HCT116 (cell line): ENCODE measurements at regions not wholly inside any gene's neighbourhood (a gene's known extent, or its start where the extent isn't known, plus 50 kb on each side); places are given as distances from the start of the nearest gene placed in this dataset.
"Not testable (repeated sequence)": the region's sequence is repeated elsewhere in the genome, so short reads cannot be mapped to it uniquely, and the experiment has no call there.

ENCODE experiments used
- ATAC-seq: fragments of 200-7000 bp; cut with Tn5 transposase; 2 replicates; pipeline ENCODE4 v1.9.1; 2020; ENCODE audit warnings: mild to moderate bottlenecking, moderate library complexity
- BruUV-seq: library from RNA; stranded (reverse); fragments of 400-500 nt; replicated peaks from 2 replicates; lab custom pipeline; 2021; lab: Mats Ljungman, UMichigan
- CTCF ChIA-PET: fragments of 300-600 bp; sonication (Branson Sonifier 250); formaldehyde crosslinking; loops from one replicate; lab custom pipeline; 2021; ENCODE audit warnings: antibody characterized with exemption; lab: Charles Lee
- POLR2A ChIA-PET: fragments of 300-600, 350-600 bp; sonication (Branson Sonifier 250); formaldehyde crosslinking; loops from one replicate; lab custom pipeline; 2021; ENCODE audit warnings: antibody characterized with exemption; lab: Charles Lee
- RAD21 ChIA-PET, 2 experiments: fragments of 300-600 bp; sonication (Branson Sonifier 250); formaldehyde crosslinking; loops; one replicate each; lab custom pipeline; 2023; ENCODE audit warnings: low total read pairs in 2 of 2; ENCODE audit not compliant: uncharacterized antibody in 2 of 2, unreplicated experiment in 2 of 2, low non-redundant PET in 1 of 2; lab: Charles Lee
- DNase-seq: peaks from one replicate; pipeline ENCODE4 v3.0.0-alpha.2; 2010; ENCODE audit warnings: low read depth, low spot score
- H2AFZ ChIP-seq: fragments of 200-600 bp; shearing (Covaris generic), sonication (generic); 2 replicates; pipeline ENCODE4 v1.6.1; 2017; ENCODE audit warnings: low read depth, mixed run types, mixed read lengths, antibody characterized with exemption, low read length; ENCODE audit not compliant: poor library complexity, severe bottlenecking
- H3K27ac ChIP-seq: 2 replicates; pipeline ENCODE4 v1.5.1; 2012; ENCODE audit warnings: low read depth, low read length
- H3K27me3 ChIP-seq: fragments of 200-600 bp; sonication (generic); 2 replicates; pipeline ENCODE4 v1.6.1; 2016; ENCODE audit warnings: mixed run types, low read length, mixed read lengths; ENCODE audit not compliant: insufficient read depth
- H3K36me3 ChIP-seq, 2 experiments: fragments of 200-500 bp in 1 of 2; fragments of 200-600 bp in 1 of 2; sonication (Bioruptor generic) in 1 of 2; sonication (generic) in 1 of 2; 2 replicates each; pipeline versions ENCODE4 v1.5.1 to v1.6.1; 2014 to 2016; ENCODE audit warnings: low read length in 2 of 2, inconsistent platforms in 1 of 2, mixed read lengths in 1 of 2, mixed run types in 1 of 2; ENCODE audit not compliant: insufficient read depth in 2 of 2, control insufficient read depth in 1 of 2
- H3K4me1 ChIP-seq, 2 experiments: fragments of 200-600 bp in 1 of 2; sonication (generic) in 1 of 2; 2 replicates each; pipeline versions ENCODE4 v1.5.1 to v1.6.1; 2012 to 2017; ENCODE audit warnings: low read length in 2 of 2, inconsistent platforms in 1 of 2, mild to moderate bottlenecking in 1 of 2, mixed read lengths in 1 of 2, mixed run types in 1 of 2, moderate library complexity in 1 of 2; ENCODE audit not compliant: insufficient read depth in 2 of 2, control insufficient read depth in 1 of 2
- H3K4me2 ChIP-seq: fragments of 200-600 bp; sonication (generic); 2 replicates; pipeline ENCODE4 v1.6.1; 2017; ENCODE audit warnings: mixed run types, low read length, mixed read lengths
- H3K4me3 ChIP-seq, 2 experiments: fragments of 200-600 bp in 1 of 2; sonication (generic) in 1 of 2; replicated peaks in 1 of 2; 2 replicates each; pipeline ENCODE4 v1.5.1; 2011 to 2016; ENCODE audit warnings: low read length in 2 of 2, control low read depth in 1 of 2, low read depth in 1 of 2, mild to moderate bottlenecking in 1 of 2, mixed read lengths in 1 of 2, mixed run types in 1 of 2
- H3K79me2 ChIP-seq: fragments of 200-600 bp; sonication (generic); 2 replicates; pipeline ENCODE4 v1.6.1; 2017; ENCODE audit warnings: mild to moderate bottlenecking, mixed run types, low read length, moderate library complexity, mixed read lengths; ENCODE audit not compliant: insufficient read depth
- H3K9ac ChIP-seq: fragments of 200-600 bp; sonication (generic); 2 replicates; pipeline ENCODE4 v1.6.1; 2016; ENCODE audit warnings: low read length, mixed read lengths
- H3K9me2 ChIP-seq: fragments of 200-600 bp; sonication (generic), shearing (Covaris generic); 2 replicates; pipeline ENCODE4 v1.6.1; 2017; ENCODE audit warnings: mixed run types, mild to moderate bottlenecking, moderate library complexity; ENCODE audit not compliant: insufficient read depth
- H3K9me3 ChIP-seq, 2 experiments: fragments of 200-500 bp in 1 of 2; fragments of 200-600 bp in 1 of 2; sonication (Bioruptor generic) in 1 of 2; sonication (generic) in 1 of 2; 2 replicates each; pipeline ENCODE4 v1.6.1; 2014 to 2017; ENCODE audit warnings: low read length in 2 of 2, mixed read lengths in 2 of 2, inconsistent platforms in 1 of 2, low read depth in 1 of 2, mild to moderate bottlenecking in 1 of 2, mixed run types in 1 of 2, moderate library complexity in 1 of 2; ENCODE audit not compliant: control insufficient read depth in 1 of 2, insufficient read depth in 1 of 2
- H4K20me1 ChIP-seq: fragments of 200-600 bp; sonication (generic), shearing (Covaris generic); 2 replicates; pipeline ENCODE4 v1.6.1; 2017; ENCODE audit warnings: mixed run types, mild to moderate bottlenecking, moderate library complexity; ENCODE audit not compliant: insufficient read depth
- CEBPB ChIP-seq: IDR thresholded peaks from 2 replicates; pipeline ENCODE4 v1.6.1; 2012; ENCODE audit warnings: low read depth
- EZH2 ChIP-seq: fragments of 200-600 bp; sonication (generic); IDR thresholded peaks from 2 replicates; pipeline ENCODE4 v1.6.1; 2017; ENCODE audit warnings: antibody characterized with exemption, mixed run types
- MAX ChIP-seq: IDR thresholded peaks from 2 replicates; pipeline ENCODE4 v1.6.1; 2012
- SRF ChIP-seq: IDR thresholded peaks from 2 replicates; pipeline ENCODE4 v1.6.1; 2012; ENCODE audit warnings: low read depth
- TCF7L2 ChIP-seq: IDR thresholded peaks from 2 replicates; pipeline ENCODE4 v1.7.0; 2011; ENCODE audit warnings: borderline replicate concordance, inconsistent platforms; ENCODE audit not compliant: insufficient read depth, insufficient read length; ENCODE audit errors: extremely low read depth
- ZBTB33 ChIP-seq: IDR thresholded peaks from 2 replicates; pipeline ENCODE4 v1.6.1; 2011; ENCODE audit warnings: mild to moderate bottlenecking, low read length, moderate library complexity; ENCODE audit not compliant: insufficient replicate concordance; ENCODE audit errors: extremely low read depth
- ZFX ChIP-seq: fragments of 450-650 bp; IDR thresholded peaks from 2 replicates; pipeline ENCODE4 v1.6.1; 2017
- ZNF274 ChIP-seq: fragments of 200-500 bp; sonication (Bioruptor generic); IDR thresholded peaks from 2 replicates; pipeline ENCODE4 v1.6.1; 2014; ENCODE audit warnings: mild to moderate bottlenecking, low read depth, low read length, inconsistent platforms
- intact Hi-C: fragments of 100-400 bp; cut with micrococcal nuclease; formaldehyde crosslinking; loops from 2 replicates; pipeline ENCODE4 v1.10.0; 2022
- TF ChIP-seq, protein P1 (sequence below), 3 experiments: fragments of 200-600 bp in 1 of 3; sonication (generic) in 1 of 3; IDR thresholded peaks in 2 of 3; conservative IDR thresholded peaks in 1 of 3; 2 replicates each; pipeline ENCODE4 v1.5.1; 2012 to 2017; ENCODE audit warnings: low read depth in 2 of 3, low read length in 2 of 3, antibody characterized with exemption in 1 of 3, borderline replicate concordance in 1 of 3, control low read depth in 1 of 3, mild to moderate bottlenecking in 1 of 3, mixed read lengths in 1 of 3, mixed run types in 1 of 3, moderate library complexity in 1 of 3; ENCODE audit not compliant: insufficient read depth in 1 of 3

GRCh38 chr7:67358316-67358715 lies 361.7 kb downstream of the TYW1 start:
- H4K20me1 ChIP-seq, H3K79me2 ChIP-seq, H3K36me3 ChIP-seq, H3K9ac ChIP-seq, H3K4me1 ChIP-seq, H3K27me3 ChIP-seq, H2AFZ ChIP-seq, BruUV-seq, DNase-seq, CTCF ChIA-PET, RAD21 ChIA-PET, H3K9me3 ChIP-seq, intact Hi-C loops, H3K4me3 ChIP-seq, H3K9me2 ChIP-seq, POLR2A ChIA-PET, H3K4me2 ChIP-seq, ATAC-seq, H3K27ac ChIP-seq: not testable (repeated sequence)

- H3K36me3 ChIP-seq, RAD21 ChIA-PET, ATAC-seq, intact Hi-C loops, H3K4me1 ChIP-seq, POLR2A ChIA-PET, CTCF ChIA-PET, H3K9me3 ChIP-seq, DNase-seq, H3K79me2 ChIP-seq, H4K20me1 ChIP-seq, BruUV-seq, H3K27ac ChIP-seq, H3K9ac ChIP-seq, H2AFZ ChIP-seq, H3K4me3 ChIP-seq, H3K4me2 ChIP-seq, H3K9me2 ChIP-seq, H3K27me3 ChIP-seq: not testable (repeated sequence)
Observed at GRCh38 chr7:67358738-67359137, 362.1 kb downstream of the TYW1 start.

DNA sequence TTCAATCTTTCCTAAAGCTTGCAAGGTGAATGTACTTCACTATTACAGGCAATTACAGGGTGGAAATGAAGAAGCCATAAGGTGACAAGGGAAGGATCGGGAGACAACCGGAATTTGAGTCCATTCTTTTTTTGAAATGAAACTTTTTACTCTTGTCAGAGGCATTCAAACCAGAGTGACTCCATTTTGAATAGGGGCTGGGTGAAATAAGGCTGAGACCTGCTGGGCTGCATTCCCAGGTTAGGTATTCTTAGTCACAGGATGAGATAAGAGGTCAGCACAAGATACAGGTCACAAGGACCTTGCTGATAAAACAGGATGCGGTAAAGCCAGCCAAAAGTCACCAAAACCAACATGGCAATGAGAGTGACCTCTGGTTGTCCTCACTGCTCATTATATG lies 363.3 kb downstream of the TYW1 start:
- no peaks in the 10 kb centered on the region for H3K4me1 ChIP-seq
- H3K79me2 ChIP-seq = no peaks in the 10 kb centered on the region
- no peak overlapping the region for H2AFZ ChIP-seq
- H3K9ac ChIP-seq = no peak overlapping the region
- ChIA-PET CTCF (no interaction called here), POLR2A (no interaction called here), RAD21 (no interaction called here)
- H3K27me3 ChIP-seq = no peaks in the 10 kb centered on the region
- H3K4me2 ChIP-seq = no peak overlapping the region
- no TSS peak for BruUV-seq
- no peaks in the 10 kb centered on the region; a peak in 1 of 4 replicates for H3K9me3 ChIP-seq
- intact Hi-C loops = no loop called here
- H4K20me1 ChIP-seq = no peaks in the 10 kb centered on the region
- no peaks in the 10 kb centered on the region for H3K36me3 ChIP-seq
- ATAC-seq (no peak), DNase-seq (no peak)
- no peak overlapping the region for H3K27ac ChIP-seq
- H3K9me2 ChIP-seq = no peaks in the 10 kb centered on the region
- H3K4me3 ChIP-seq = no peak overlapping the region
- TF ChIP-seq ZFX = no peak
- TF ChIP-seq ZNF274 = no peak
- TF ChIP-seq SRF = no peak
- TF ChIP-seq EZH2 = no peak
- TF ChIP-seq, protein P1, sequence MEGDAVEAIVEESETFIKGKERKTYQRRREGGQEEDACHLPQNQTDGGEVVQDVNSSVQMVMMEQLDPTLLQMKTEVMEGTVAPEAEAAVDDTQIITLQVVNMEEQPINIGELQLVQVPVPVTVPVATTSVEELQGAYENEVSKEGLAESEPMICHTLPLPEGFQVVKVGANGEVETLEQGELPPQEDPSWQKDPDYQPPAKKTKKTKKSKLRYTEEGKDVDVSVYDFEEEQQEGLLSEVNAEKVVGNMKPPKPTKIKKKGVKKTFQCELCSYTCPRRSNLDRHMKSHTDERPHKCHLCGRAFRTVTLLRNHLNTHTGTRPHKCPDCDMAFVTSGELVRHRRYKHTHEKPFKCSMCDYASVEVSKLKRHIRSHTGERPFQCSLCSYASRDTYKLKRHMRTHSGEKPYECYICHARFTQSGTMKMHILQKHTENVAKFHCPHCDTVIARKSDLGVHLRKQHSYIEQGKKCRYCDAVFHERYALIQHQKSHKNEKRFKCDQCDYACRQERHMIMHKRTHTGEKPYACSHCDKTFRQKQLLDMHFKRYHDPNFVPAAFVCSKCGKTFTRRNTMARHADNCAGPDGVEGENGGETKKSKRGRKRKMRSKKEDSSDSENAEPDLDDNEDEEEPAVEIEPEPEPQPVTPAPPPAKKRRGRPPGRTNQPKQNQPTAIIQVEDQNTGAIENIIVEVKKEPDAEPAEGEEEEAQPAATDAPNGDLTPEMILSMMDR (IDR thresholded peaks at IDR 0.05 in 2 of 3, conservative IDR thresholded peaks at IDR 0.05 in 1 of 3; ENCODE audit: borderline replicate concordance in 1 of 3, insufficient read depth in 1 of 3, low read depth in 2 of 3, low read length in 2 of 3) = no peak
- no peak for TF ChIP-seq ZBTB33
- TF ChIP-seq CEBPB = no peak
- no peak for TF ChIP-seq MAX
- no peak for TF ChIP-seq TCF7L2
